Calu3 (cell line): ENCODE measurements at regions not wholly inside any gene's neighbourhood (a gene's known extent, or its start where the extent isn't known, plus 50 kb on each side); places are given as distances from the start of the nearest gene placed in this dataset.

ENCODE experiments used
- BruUV-seq: library from RNA; stranded (reverse); fragments of 400-500 nt; replicated peaks from 2 replicates; lab custom pipeline; 2021; lab: Mats Ljungman, UMichigan
- CTCF ChIA-PET: fragments of 300-600 bp; sonication (Branson Sonifier 250); formaldehyde crosslinking; loops from one replicate; lab custom pipeline; 2022; ENCODE audit warnings: antibody characterized with exemption; lab: Charles Lee
- DNase-seq: peaks from one replicate; pipeline ENCODE4 v3.0.0; 2022
- H3K27ac Mint-ChIP-seq: one replicate; pipeline ENCODE4 v1.8.0; 2022; ENCODE audit warnings: mixed read lengths; ENCODE audit not compliant: unreplicated experiment
- H3K27me3 Mint-ChIP-seq: one replicate; pipeline ENCODE4 v1.8.0; 2022; ENCODE audit warnings: mixed read lengths; ENCODE audit not compliant: unreplicated experiment
- H3K36me3 Mint-ChIP-seq: one replicate; pipeline ENCODE4 v1.8.0; 2022; ENCODE audit warnings: mild to moderate bottlenecking, moderate library complexity, mixed read lengths; ENCODE audit not compliant: insufficient read depth, unreplicated experiment
- H3K4me1 Mint-ChIP-seq: one replicate; pipeline ENCODE4 v1.8.0; 2022; ENCODE audit warnings: mild to moderate bottlenecking, low read depth, mixed read lengths; ENCODE audit not compliant: unreplicated experiment
- H3K4me3 Mint-ChIP-seq: one replicate; pipeline ENCODE4 v1.8.0; 2022; ENCODE audit warnings: mild to moderate bottlenecking, low read depth, moderate library complexity, mixed read lengths; ENCODE audit not compliant: unreplicated experiment
- H3K9me3 Mint-ChIP-seq: one replicate; pipeline ENCODE4 v1.8.0; 2022; ENCODE audit warnings: low read depth, mixed read lengths; ENCODE audit not compliant: unreplicated experiment
- CTCF ChIP-seq: fragments of 200-600 bp; IDR thresholded peaks from one replicate; pipeline ENCODE4 v1.8.0; 2022; ENCODE audit warnings: antibody characterized with exemption; ENCODE audit not compliant: unreplicated experiment
- intact Hi-C: fragments of 100-400 bp; cut with micrococcal nuclease; formaldehyde crosslinking; loops from one replicate; pipeline ENCODE4 v1.10.0; 2022; ENCODE audit not compliant: unreplicated experiment

DNA sequence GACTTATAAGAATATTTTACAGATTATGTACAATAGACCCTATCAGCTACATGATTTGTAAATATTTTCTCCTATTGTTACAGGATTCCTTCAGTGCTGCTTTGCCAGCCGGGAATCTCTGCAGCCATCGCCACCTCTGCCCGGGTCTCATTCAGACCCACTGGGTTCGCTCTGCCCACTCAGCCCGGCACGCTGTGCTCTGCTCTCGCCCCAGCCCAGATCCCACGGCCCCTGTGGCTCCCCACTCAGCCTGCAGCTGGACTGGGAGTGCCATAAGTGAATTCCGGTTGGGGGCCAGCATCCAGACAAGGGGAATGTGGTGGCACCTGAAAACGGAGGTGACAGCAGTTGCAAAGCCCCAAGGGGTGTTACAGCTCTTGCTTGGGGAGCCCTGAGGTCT is 71.8 kb downstream of the NPAP1 start:
- CTCF ChIA-PET = no interaction called here
- no peak for DNase-seq
- BruUV-seq = no TSS peak
- Mint-ChIP-seq H3K36me3 (no peaks in the 10 kb centered on the region), H3K4me1 (no peaks in the 10 kb centered on the region), H3K27me3 (no peaks in the 10 kb centered on the region), H3K9me3 (no peaks in the 10 kb centered on the region), H3K27ac (no peak overlapping the region), H3K4me3 (no peak overlapping the region)
- TF ChIP-seq CTCF = no peak
- intact Hi-C loops = no loop called here

DNA sequence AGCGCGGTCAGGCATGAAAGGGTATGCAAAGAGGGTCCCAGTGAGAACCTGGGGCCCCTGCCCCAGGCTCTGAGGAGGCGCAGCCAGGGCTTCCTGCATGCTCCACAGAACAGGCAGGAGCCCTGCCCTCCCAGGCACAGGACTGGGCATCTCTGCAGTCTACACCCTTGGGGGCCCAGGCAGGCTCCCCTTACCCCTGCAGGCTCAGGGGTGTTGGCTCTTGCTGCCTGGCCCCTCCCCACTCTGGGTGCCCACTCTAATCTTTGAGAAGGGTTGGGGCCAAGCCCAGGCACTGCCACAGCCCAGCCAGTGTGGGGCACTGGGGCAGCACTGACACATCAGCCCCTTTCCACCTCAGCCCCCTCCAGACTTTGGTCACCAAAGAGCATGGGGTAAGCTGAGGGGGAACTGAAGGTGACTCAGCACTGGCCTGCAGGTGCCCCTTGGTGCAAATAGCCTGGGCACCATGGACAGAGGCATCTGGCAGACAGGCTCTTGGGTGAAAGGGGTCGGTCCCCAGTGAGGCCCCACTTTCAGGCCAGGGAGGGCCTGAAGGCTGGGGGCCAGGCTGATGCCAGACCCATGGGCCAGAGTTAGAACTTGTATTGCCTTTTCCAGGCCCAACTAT is 73.4 kb downstream of the NPAP1 start:
- Mint-ChIP-seq H3K9me3 (no peaks in the 10 kb centered on the region), H3K36me3 (no peaks in the 10 kb centered on the region), H3K4me3 (no peak overlapping the region), H3K4me1 (no peaks in the 10 kb centered on the region), H3K27me3 (no peaks in the 10 kb centered on the region), H3K27ac (no peak overlapping the region)
- intact Hi-C loops = no loop called here
- no peak for DNase-seq
- CTCF ChIA-PET = no interaction called here
- BruUV-seq = no TSS peak
- TF ChIP-seq CTCF = no peak

DNA sequence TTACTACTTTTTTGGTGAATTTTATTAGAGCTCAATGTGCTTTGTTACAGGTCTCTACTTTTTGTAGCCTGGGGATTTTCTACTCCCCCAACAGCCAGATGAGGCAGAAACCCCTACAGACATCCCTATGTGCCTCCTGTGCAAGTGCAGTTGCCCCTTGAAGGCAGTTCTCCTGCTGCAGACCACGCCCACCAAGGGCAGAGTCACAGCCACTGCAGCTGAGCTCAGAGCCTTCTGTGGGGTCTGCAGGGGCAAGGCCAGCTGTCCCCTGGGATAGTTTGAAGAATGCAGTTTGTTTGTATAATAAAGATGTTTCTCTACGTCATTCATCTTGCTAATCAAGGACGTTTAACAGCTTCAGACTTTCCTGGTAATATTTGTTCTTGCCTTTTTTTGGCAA is 76.8 kb downstream of the NPAP1 start:
- intact Hi-C loops = no loop called here
- Mint-ChIP-seq H3K27ac (no peak overlapping the region), H3K4me3 (no peak overlapping the region), H3K36me3 (no peaks in the 10 kb centered on the region), H3K27me3 (no peaks in the 10 kb centered on the region), H3K4me1 (no peaks in the 10 kb centered on the region), H3K9me3 (no peaks in the 10 kb centered on the region)
- TF ChIP-seq CTCF = no peak
- no TSS peak for BruUV-seq
- CTCF ChIA-PET = no interaction called here
- DNase-seq = no peak

- no peak for DNase-seq
- Mint-ChIP-seq H3K36me3 (no peaks in the 10 kb centered on the region), H3K27ac (no peak overlapping the region), H3K27me3 (no peaks in the 10 kb centered on the region), H3K4me3 (no peak overlapping the region), H3K4me1 (no peaks in the 10 kb centered on the region), H3K9me3 (no peaks in the 10 kb centered on the region)
- CTCF ChIA-PET = no interaction called here
- intact Hi-C loops = no loop called here
- no peak for TF ChIP-seq CTCF
- no TSS peak for BruUV-seq
Observed at GRCh38 chr15:24756101-24756500, 80.5 kb downstream of the NPAP1 start.
